DOHH2 (cell line): ENCODE measurements at regions not wholly inside any gene's neighbourhood (a gene's known extent, or its start where the extent isn't known, plus 50 kb on each side); places are given as distances from the start of the nearest gene placed in this dataset.

Experiments used
- CTCF ChIP-seq: fragments of 200-600 bp; sonication (generic); IDR thresholded peaks from one replicate; pipeline ENCODE4 v1.5.1; 2014; ENCODE audit warnings: antibody characterized with exemption, mild to moderate bottlenecking, low read depth, low read length; ENCODE audit not compliant: poor library complexity, severe bottlenecking
- EZH2phosphoT487 ChIP-seq: fragments of 200-600 bp; sonication (generic); IDR thresholded peaks from 2 replicates; pipeline ENCODE4 v1.6.1; 2017; ENCODE audit warnings: borderline replicate concordance, mild to moderate bottlenecking, antibody characterized with exemption, low read length, moderate library complexity, mixed read lengths

GRCh38 chr4:112894951-112895350, 154.5 kb upstream of the ANK2 start:
- no peak for TF ChIP-seq CTCF
- TF ChIP-seq EZH2phosphoT487 = no peak
